IgD-negative memory B cell (primary cell): ENCODE measurements at regions not wholly inside any gene's neighbourhood (a gene's known extent, or its start where the extent isn't known, plus 50 kb on each side); places are given as distances from the start of the nearest gene placed in this dataset.

Experiments used
- H3K27ac Mint-ChIP-seq, 3 donors: one replicate each; pipeline ENCODE4 v1.8.0; 2020 to 2022; ENCODE audit warnings: mild to moderate bottlenecking in 3 of 3, mixed read lengths in 3 of 3, moderate library complexity in 1 of 3
- H3K27me3 Mint-ChIP-seq: one replicate; pipeline ENCODE4 v1.8.0; 2021; ENCODE audit warnings: mixed read lengths
- H3K36me3 Mint-ChIP-seq: one replicate; pipeline ENCODE4 v1.8.0; 2020; ENCODE audit warnings: mild to moderate bottlenecking, mixed read lengths
- H3K4me1 Mint-ChIP-seq, 3 donors: one replicate each; pipeline ENCODE4 v1.8.0; 2020 to 2022; ENCODE audit warnings: mixed read lengths in 3 of 3, mild to moderate bottlenecking in 1 of 3
- H3K4me3 Mint-ChIP-seq, 4 donors: one replicate each; pipeline ENCODE4 v1.8.0; 2020 to 2022; ENCODE audit warnings: mild to moderate bottlenecking in 4 of 4, mixed read lengths in 4 of 4, moderate library complexity in 3 of 4
- H3K9me3 Mint-ChIP-seq, 3 donors: one replicate each; pipeline ENCODE4 v1.8.0; 2020 to 2021; ENCODE audit warnings: mixed read lengths in 3 of 3, mild to moderate bottlenecking in 1 of 3

DNA sequence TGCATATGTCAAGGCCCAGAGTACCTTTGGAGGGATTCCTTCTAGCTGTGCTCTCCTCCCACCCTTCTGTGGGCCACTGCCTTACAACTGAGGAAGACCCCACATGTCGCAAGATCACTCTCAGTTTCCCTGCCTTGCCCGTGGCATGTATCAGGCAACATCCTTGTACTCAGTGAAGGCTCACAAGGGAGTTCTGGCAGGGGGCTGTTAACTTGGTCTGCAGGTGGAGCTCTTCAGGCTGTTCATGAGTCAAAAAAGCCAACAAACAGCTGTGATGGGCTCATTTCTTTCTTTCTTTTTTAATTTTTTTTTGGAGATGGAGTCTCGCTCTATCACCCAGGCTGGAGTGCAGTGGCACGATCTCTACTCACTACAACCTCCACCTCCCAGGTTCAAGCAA is 513.0 kb upstream of the ANKRD30A start:
- Mint-ChIP-seq H3K27ac (no peak overlapping the region), H3K36me3 (peaks cover 2% of the 10 kb centered on the region), H3K27me3 (no peaks in the 10 kb centered on the region), H3K4me3 (no peak overlapping the region), H3K9me3 (peaks cover 0 to 8% (median 0%) of the 10 kb centered on the region in 3 donors), H3K4me1 (no peaks in the 10 kb centered on the region)

GRCh38 chr10:36608866-36609265 is 516.5 kb upstream of the ANKRD30A start:
- no peak overlapping the region for H3K27ac Mint-ChIP-seq
- H3K27me3 Mint-ChIP-seq, result no peaks in the 10 kb centered on the region
- H3K36me3 Mint-ChIP-seq, result peaks cover 2% of the 10 kb centered on the region
- no peak overlapping the region for H3K4me3 Mint-ChIP-seq
- H3K9me3 Mint-ChIP-seq, result peaks cover 0 to 8% (median 0%) of the 10 kb centered on the region in 3 donors
- H3K4me1 Mint-ChIP-seq, result no peaks in the 10 kb centered on the region

DNA sequence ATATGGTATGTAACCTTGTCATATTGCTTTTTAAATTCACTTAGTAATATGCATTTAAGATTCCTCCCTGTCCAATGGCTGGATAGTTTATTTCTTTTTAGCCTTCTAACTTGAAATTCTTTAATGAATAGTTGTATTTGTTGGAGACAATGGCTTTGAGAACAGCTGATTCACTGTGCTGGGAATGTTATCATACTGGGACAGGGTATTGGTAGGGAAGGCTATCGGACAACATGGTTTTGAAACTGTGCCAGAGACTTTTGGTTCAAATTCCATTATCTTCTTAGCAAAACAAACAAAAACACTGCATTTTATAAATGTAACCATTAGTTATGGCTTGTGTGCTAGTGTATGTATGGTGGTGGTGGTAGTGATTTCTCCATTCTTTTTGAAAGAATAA is 517.1 kb upstream of the ANKRD30A start:
- H3K27me3 Mint-ChIP-seq, result no peaks in the 10 kb centered on the region
- H3K4me3 Mint-ChIP-seq, result no peak overlapping the region
- peaks cover 0 to 2% (median 0%) of the 10 kb centered on the region in 3 donors for H3K9me3 Mint-ChIP-seq
- H3K36me3 Mint-ChIP-seq, result peaks cover under 1% of the 10 kb centered on the region
- H3K4me1 Mint-ChIP-seq, result no peaks in the 10 kb centered on the region
- H3K27ac Mint-ChIP-seq, result no peak overlapping the region

DNA sequence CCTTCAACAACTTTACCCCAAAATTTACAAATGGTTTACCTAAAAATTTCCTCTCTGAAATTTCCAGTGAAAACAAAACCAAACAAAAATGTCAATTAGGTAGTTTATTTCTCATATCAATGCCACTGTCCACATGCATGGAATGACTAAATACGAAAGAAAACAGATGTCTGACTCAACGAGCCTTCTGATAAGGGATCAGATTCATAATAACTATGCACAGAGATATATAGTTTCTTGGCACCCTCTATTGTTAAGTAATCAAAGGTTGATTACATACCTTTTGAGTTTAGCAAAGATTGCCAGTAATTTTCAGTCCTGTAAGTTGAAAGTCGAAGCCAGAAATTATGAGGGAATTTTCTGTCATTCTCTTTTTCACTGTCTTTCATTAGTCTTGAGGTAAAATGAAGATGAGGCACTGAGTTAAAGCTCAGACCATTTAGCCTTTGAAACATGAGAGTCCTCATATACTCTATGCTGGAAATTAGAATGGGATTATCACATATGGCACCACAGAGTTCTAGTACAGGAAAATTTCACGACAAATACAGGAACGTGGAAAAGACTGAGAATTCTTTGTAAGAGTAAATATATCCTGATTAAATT is 519.1 kb upstream of the ANKRD30A start:
- Mint-ChIP-seq H3K27me3 (no peaks in the 10 kb centered on the region), H3K9me3 (peaks cover 0 to 4% (median 0%) of the 10 kb centered on the region in 3 donors), H3K36me3 (no peaks in the 10 kb centered on the region), H3K27ac (no peak overlapping the region), H3K4me3 (no peak overlapping the region), H3K4me1 (no peaks in the 10 kb centered on the region)

- H3K4me1 Mint-ChIP-seq, result no peaks in the 10 kb centered on the region
- H3K27me3 Mint-ChIP-seq, result no peaks in the 10 kb centered on the region
- H3K27ac Mint-ChIP-seq, result no peak overlapping the region
- H3K36me3 Mint-ChIP-seq, result no peaks in the 10 kb centered on the region
- H3K9me3 Mint-ChIP-seq, result peaks cover 0 to 6% (median 3%) of the 10 kb centered on the region in 3 donors
- no peak overlapping the region for H3K4me3 Mint-ChIP-seq
Measured at GRCh38 chr10:36604316-36604715, 521.1 kb upstream of the ANKRD30A start.

- no peak overlapping the region for H3K4me3 Mint-ChIP-seq
- peaks cover 0 to 6% (median 3%) of the 10 kb centered on the region in 3 donors for H3K9me3 Mint-ChIP-seq
- H3K27me3 Mint-ChIP-seq, result no peaks in the 10 kb centered on the region
- H3K36me3 Mint-ChIP-seq, result no peaks in the 10 kb centered on the region
- H3K27ac Mint-ChIP-seq, result no peak overlapping the region
- no peaks in the 10 kb centered on the region for H3K4me1 Mint-ChIP-seq
Measured at GRCh38 chr10:36603688-36604087, 521.7 kb upstream of the ANKRD30A start.

DNA sequence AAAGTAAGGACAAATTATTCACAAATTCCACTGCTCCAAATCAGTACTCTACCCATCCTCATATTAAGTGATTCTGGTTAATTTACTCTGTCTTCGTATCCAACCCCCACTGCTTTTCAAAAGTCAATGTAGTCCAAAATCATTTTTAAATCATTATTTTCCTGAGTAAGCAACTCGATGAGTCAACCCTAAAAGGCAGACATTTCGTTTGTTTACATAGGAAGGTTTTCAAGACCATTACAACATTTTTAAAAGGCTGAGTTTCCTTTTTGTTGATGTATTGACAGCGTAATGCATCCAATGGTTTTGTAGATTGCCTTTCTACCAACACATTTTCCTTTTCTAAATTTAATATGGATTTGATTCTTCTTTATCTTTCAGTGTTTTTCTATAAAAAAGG is 523.0 kb upstream of the ANKRD30A start:
- Mint-ChIP-seq H3K4me1 (no peaks in the 10 kb centered on the region), H3K4me3 (no peak overlapping the region), H3K27ac (no peak overlapping the region), H3K27me3 (no peaks in the 10 kb centered on the region), H3K9me3 (peaks cover 2 to 6% (median 4%) of the 10 kb centered on the region in 3 donors), H3K36me3 (no peaks in the 10 kb centered on the region)

DNA sequence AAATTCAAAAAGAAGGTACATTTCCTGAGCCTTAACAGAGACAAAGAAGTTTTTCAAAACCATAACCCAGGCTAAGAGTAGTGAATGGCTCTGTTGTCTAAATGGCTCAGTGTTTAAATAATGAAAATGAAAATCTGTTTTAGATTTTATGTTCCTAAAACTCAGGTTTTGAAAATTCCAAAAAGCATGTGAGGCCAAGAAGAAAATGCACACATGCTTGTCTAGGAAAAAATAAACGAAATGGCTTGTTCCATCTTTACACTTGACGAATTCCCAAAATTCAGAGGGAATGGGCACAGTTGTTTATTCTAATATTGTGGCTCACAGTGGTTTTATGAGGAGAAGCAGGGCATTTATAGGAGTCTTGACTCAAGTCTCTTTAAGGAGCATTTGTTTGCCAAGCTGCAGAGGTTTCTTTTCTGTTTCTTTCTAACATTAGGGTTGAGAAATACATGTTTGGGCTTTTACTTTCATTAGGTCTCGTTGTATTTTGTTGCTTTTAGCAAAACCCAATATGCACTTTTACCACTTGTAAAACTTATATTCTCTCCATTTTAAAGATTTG is 527.6 kb upstream of the ANKRD30A start:
- Mint-ChIP-seq H3K27me3 (no peaks in the 10 kb centered on the region), H3K36me3 (no peaks in the 10 kb centered on the region), H3K27ac (no peak overlapping the region), H3K4me3 (no peak overlapping the region), H3K4me1 (no peaks in the 10 kb centered on the region), H3K9me3 (peaks cover 2 to 6% (median 6%) of the 10 kb centered on the region in 3 donors)

GRCh38 chr10:36592964-36593363 is 532.4 kb upstream of the ANKRD30A start:
- no peak overlapping the region for H3K27ac Mint-ChIP-seq
- H3K27me3 Mint-ChIP-seq, result no peaks in the 10 kb centered on the region
- H3K4me1 Mint-ChIP-seq, result no peaks in the 10 kb centered on the region
- H3K36me3 Mint-ChIP-seq, result peaks cover 3% of the 10 kb centered on the region
- H3K9me3 Mint-ChIP-seq, result peaks cover 1 to 3% (median 2%) of the 10 kb centered on the region in 3 donors
- no peak overlapping the region for H3K4me3 Mint-ChIP-seq

DNA sequence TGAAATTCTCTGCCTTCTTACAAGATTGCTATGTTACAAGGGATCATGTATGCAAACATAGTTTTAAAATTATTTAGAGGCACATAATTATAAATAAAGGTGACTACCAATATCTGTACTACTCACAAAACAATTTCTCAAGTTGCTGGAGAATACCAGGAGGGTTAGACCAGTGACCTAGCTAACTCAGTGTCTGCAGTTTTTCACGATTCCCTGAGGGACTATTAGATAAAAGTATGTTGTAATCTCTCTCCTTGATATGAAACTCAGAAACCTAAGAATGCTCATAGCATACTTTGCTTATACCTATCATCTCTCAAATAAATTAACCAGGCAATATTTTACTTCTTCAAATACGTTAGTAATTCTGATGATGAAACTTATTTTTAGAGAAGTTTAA is 534.0 kb upstream of the ANKRD30A start:
- H3K36me3 Mint-ChIP-seq, result peaks cover 3% of the 10 kb centered on the region
- no peak overlapping the region for H3K4me3 Mint-ChIP-seq
- no peaks in the 10 kb centered on the region for H3K4me1 Mint-ChIP-seq
- H3K27me3 Mint-ChIP-seq, result no peaks in the 10 kb centered on the region
- H3K27ac Mint-ChIP-seq, result no peak overlapping the region
- H3K9me3 Mint-ChIP-seq, result peaks cover 0 to 3% (median 2%) of the 10 kb centered on the region in 3 donors

DNA sequence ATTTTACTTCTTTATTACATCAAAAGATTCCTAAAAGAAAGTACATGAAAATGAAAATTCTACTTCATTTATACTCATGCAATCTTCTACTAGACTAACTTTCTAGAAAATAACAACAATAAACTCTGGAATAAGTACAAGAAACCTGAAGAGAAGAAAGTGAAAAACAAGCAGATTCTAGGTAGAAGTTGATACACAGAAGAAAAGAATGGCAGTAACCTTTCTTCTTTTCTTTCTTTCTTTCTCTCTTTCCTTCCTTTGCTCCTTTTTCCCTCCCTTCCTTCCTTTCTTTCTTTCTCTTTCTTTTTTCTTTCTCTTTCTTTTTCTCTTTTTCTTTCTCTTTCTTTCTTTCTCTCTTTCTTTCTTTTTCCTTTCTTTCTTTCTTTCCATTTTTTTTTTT is 541.7 kb upstream of the ANKRD30A start:
- H3K9me3 Mint-ChIP-seq, result peaks cover 0 to 10% (median 8%) of the 10 kb centered on the region in 3 donors
- H3K4me3 Mint-ChIP-seq, result no peak overlapping the region
- H3K27me3 Mint-ChIP-seq, result no peaks in the 10 kb centered on the region
- no peak overlapping the region for H3K27ac Mint-ChIP-seq
- H3K36me3 Mint-ChIP-seq, result no peaks in the 10 kb centered on the region
- no peaks in the 10 kb centered on the region for H3K4me1 Mint-ChIP-seq

- no peak overlapping the region for H3K4me3 Mint-ChIP-seq
- no peaks in the 10 kb centered on the region for H3K36me3 Mint-ChIP-seq
- H3K4me1 Mint-ChIP-seq, result no peaks in the 10 kb centered on the region
- H3K9me3 Mint-ChIP-seq, result peaks cover 0 to 9% (median 6%) of the 10 kb centered on the region in 3 donors
- no peak overlapping the region for H3K27ac Mint-ChIP-seq
- peaks cover 3% of the 10 kb centered on the region for H3K27me3 Mint-ChIP-seq
Measured at GRCh38 chr10:36581237-36581636, 544.2 kb upstream of the ANKRD30A start.

DNA sequence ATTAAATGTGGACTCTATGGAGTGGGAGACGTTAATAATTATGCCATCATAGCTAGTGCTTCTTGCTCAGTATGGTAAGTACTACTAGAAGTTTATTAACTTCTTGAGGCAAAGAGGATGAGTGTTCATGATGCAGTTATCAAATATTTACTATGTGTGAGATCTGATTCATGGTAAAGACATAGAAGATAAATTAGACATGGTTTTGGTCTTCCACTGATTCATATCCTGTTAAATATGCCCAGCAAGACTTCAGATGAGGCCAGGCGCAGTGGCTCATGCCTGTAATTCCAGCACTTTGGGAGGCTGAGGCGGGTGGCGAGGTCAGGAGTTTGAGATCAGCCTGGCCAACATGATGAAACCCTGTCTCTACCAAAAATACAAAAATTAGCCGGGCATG is 547.1 kb upstream of the ANKRD30A start:
- H3K4me1 Mint-ChIP-seq, result no peaks in the 10 kb centered on the region
- H3K4me3 Mint-ChIP-seq, result no peak overlapping the region
- no peaks in the 10 kb centered on the region for H3K36me3 Mint-ChIP-seq
- H3K27me3 Mint-ChIP-seq, result peaks cover 3% of the 10 kb centered on the region
- H3K9me3 Mint-ChIP-seq, result peaks cover 0 to 9% (median 6%) of the 10 kb centered on the region in 3 donors
- H3K27ac Mint-ChIP-seq, result no peak overlapping the region

GRCh38 chr10:36577126-36577525 is 548.3 kb upstream of the ANKRD30A start:
- Mint-ChIP-seq H3K27me3 (peaks cover 3% of the 10 kb centered on the region), H3K4me1 (no peaks in the 10 kb centered on the region), H3K4me3 (no peak overlapping the region), H3K36me3 (no peaks in the 10 kb centered on the region), H3K9me3 (peaks cover 0 to 8% (median 6%) of the 10 kb centered on the region in 3 donors), H3K27ac (peak overlapping the region in 1 of 3 donors; percentile 11)

GRCh38 chr10:36574207-36574606 is 551.2 kb upstream of the ANKRD30A start:
- peaks cover 0 to 1% (median 0%) of the 10 kb centered on the region in 3 donors for H3K9me3 Mint-ChIP-seq
- no peak overlapping the region for H3K27ac Mint-ChIP-seq
- peaks cover 3% of the 10 kb centered on the region for H3K27me3 Mint-ChIP-seq
- H3K36me3 Mint-ChIP-seq, result peaks cover 2% of the 10 kb centered on the region
- H3K4me3 Mint-ChIP-seq, result no peak overlapping the region
- no peaks in the 10 kb centered on the region for H3K4me1 Mint-ChIP-seq

- Mint-ChIP-seq H3K27ac (no peak overlapping the region), H3K27me3 (peaks cover 3% of the 10 kb centered on the region), H3K9me3 (peaks cover 0 to 1% (median 0%) of the 10 kb centered on the region in 3 donors), H3K4me3 (no peak overlapping the region), H3K36me3 (peaks cover 2% of the 10 kb centered on the region), H3K4me1 (no peaks in the 10 kb centered on the region)
Measured at GRCh38 chr10:36573246-36573645, 552.2 kb upstream of the ANKRD30A start.
